Transverse colon (tissue), 4 donors: ENCODE measurements at regions not wholly inside any gene's neighbourhood (a gene's known extent, or its start where the extent isn't known, plus 50 kb on each side); places are given as distances from the start of the nearest gene placed in this dataset.

ENCODE experiments used
- DNase-seq: peaks from one replicate; pipeline ENCODE4 v3.0.0-alpha.2; 2019
- H3K27ac ChIP-seq, 4 donors: fragments of 200-600 bp; sonication (generic); 2 replicates each; pipeline ENCODE4 v1.5.1; 2016 to 2018; ENCODE audit warnings: inconsistent platforms in 4 of 4
- H3K27me3 ChIP-seq: fragments of 200-600 bp; sonication (generic); 2 replicates; pipeline ENCODE4 v1.5.1; 2017; ENCODE audit warnings: inconsistent platforms
- H3K36me3 ChIP-seq, 4 donors: fragments of 200-600 bp; sonication (generic); 2 replicates each; pipeline ENCODE4 v1.5.1; 2017 to 2019; ENCODE audit warnings: inconsistent platforms in 4 of 4
- H3K4me1 ChIP-seq, 4 donors: fragments of 200-600 bp; sonication (generic); 2 replicates each; pipeline ENCODE4 v1.5.1; 2017 to 2020; ENCODE audit warnings: inconsistent platforms in 4 of 4
- H3K4me3 ChIP-seq, 4 donors: fragments of 200-600 bp; sonication (generic); 1 replicate in 1 of 4; 2 replicates in 3 of 4; pipeline versions ENCODE4 v1.5.1 to v1.6.1; 2017 to 2019; ENCODE audit warnings: inconsistent platforms in 4 of 4
- H3K9me3 ChIP-seq, 2 donors: fragments of 200-600 bp; sonication (generic); 2 replicates each; pipeline ENCODE4 v1.5.1; 2017 to 2019; ENCODE audit warnings: inconsistent platforms in 2 of 2
- EP300 ChIP-seq: sonication (generic); formaldehyde crosslinking; IDR thresholded peaks from one replicate; pipeline ENCODE4 v1.6.1; 2017; ENCODE audit warnings: antibody characterized with exemption, low read depth
- POLR2A ChIP-seq: fragments of 450-650 bp; IDR thresholded peaks from one replicate; pipeline ENCODE4 v1.6.1; 2016; ENCODE audit warnings: antibody characterized with exemption, mild to moderate bottlenecking, moderate library complexity
- POLR2AphosphoS5 ChIP-seq, 3 donors: sonication (generic); formaldehyde crosslinking; IDR thresholded peaks; one replicate each; pipeline ENCODE4 v1.6.1; 2016; ENCODE audit warnings: antibody characterized with exemption in 3 of 3
- WGBS, 2 donors: methylation state at CpG; one replicate each; pipeline ENCODE4 v1.1.5; 2018; ENCODE audit warnings: low coverage in 1 of 2; 5-methylcytosine and 5-hydroxymethylcytosine counted together
- in situ Hi-C, 4 donors: fragments of 200-750 bp; cut with MboI; loops; one replicate each; pipeline versions ENCODE4 v1.15.0 to v1.15.1; 2017; ENCODE audit warnings: low sequenced_read_pairs in 3 of 4, low pct_ligation_motif_present in 1 of 4, low pct_unique_long_range_greater_than_20kb in 1 of 4
- intact Hi-C: fragments of 100-400 bp; cut with DNase I; formaldehyde crosslinking; loops from one replicate; pipeline ENCODE4 v1.15.1; 2023; ENCODE audit warnings: low total_unique reads
- TF ChIP-seq, protein P1 (sequence below), 5 experiments: fragments of 200-600 bp in 3 of 5; fragments of 450-650 bp in 2 of 5; sonication (generic) in 3 of 5; IDR thresholded peaks; 1 replicate in 2 of 5; 2 replicates in 3 of 5; pipeline ENCODE4 v1.5.1; 2016 to 2017; ENCODE audit warnings: antibody characterized with exemption in 5 of 5, inconsistent platforms in 3 of 5, mild to moderate bottlenecking in 2 of 5, moderate library complexity in 1 of 5

GRCh38 chr5:118371973-118372831, 616.1 kb downstream of the DTWD2 start:
- Histone ChIP-seq H3K27me3 (no peaks in the 10 kb centered on the region), H3K27ac (no peak overlapping the region), H3K4me1 (no peaks in the 10 kb centered on the region), H3K9me3 (no peaks in the 10 kb centered on the region), H3K36me3 (no peaks in the 10 kb centered on the region), H3K4me3 (no peak overlapping the region)
- intact Hi-C loops (no loop called here), in situ Hi-C loops (no loop called here)
- DNase-seq, result no peak
- TF ChIP-seq POLR2A (no peak), EP300 (no peak), POLR2AphosphoS5 (IDR thresholded peaks at IDR 0.05) (no peak)
- TF ChIP-seq, protein P1, sequence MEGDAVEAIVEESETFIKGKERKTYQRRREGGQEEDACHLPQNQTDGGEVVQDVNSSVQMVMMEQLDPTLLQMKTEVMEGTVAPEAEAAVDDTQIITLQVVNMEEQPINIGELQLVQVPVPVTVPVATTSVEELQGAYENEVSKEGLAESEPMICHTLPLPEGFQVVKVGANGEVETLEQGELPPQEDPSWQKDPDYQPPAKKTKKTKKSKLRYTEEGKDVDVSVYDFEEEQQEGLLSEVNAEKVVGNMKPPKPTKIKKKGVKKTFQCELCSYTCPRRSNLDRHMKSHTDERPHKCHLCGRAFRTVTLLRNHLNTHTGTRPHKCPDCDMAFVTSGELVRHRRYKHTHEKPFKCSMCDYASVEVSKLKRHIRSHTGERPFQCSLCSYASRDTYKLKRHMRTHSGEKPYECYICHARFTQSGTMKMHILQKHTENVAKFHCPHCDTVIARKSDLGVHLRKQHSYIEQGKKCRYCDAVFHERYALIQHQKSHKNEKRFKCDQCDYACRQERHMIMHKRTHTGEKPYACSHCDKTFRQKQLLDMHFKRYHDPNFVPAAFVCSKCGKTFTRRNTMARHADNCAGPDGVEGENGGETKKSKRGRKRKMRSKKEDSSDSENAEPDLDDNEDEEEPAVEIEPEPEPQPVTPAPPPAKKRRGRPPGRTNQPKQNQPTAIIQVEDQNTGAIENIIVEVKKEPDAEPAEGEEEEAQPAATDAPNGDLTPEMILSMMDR (IDR thresholded peaks at IDR 0.05), result no peak
- WGBS, 2 donors, result 60 to 66% methylated on average over 3 of the region's 3 CpGs

- intact Hi-C loops (no loop called here), in situ Hi-C loops (no loop called here)
- Histone ChIP-seq H3K4me1 (no peaks in the 10 kb centered on the region), H3K4me3 (no peak overlapping the region), H3K9me3 (no peaks in the 10 kb centered on the region), H3K27ac (no peak overlapping the region), H3K36me3 (no peaks in the 10 kb centered on the region), H3K27me3 (no peaks in the 10 kb centered on the region)
- DNase-seq, result no peak
- TF ChIP-seq POLR2A, result no peak
- no peak for TF ChIP-seq EP300
- TF ChIP-seq, protein P1 (IDR thresholded peaks at IDR 0.05), result no peak
- no peak for TF ChIP-seq POLR2AphosphoS5 (IDR thresholded peaks at IDR 0.05)
- WGBS, 2 donors, result 83 to 86% methylated on average over 3 of the region's 3 CpGs
These were observed 621.9 kb downstream of the DTWD2 start for GRCh38 chr5:118366429-118366828.

DNA sequence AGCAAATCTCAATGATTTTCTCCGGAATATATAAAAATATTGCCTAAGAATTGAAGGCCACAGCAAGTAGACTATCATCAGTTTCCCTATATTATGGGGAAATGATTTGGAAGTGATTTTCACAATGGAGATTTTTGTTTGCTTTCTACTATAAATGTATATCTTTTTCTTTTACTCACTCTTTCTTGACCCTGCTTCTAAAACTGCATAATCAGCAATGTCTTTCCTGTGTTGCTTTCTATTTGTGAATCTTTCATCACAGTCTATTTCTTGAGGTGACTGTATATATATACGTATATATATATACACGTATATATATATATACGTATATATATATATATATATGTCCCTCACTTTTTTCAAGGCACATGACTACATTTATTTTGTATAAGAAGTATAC, 622.6 kb downstream of the DTWD2 start:
- in situ Hi-C loops (no loop called here), intact Hi-C loops (no loop called here)
- Histone ChIP-seq H3K4me3 (no peak overlapping the region), H3K36me3 (no peaks in the 10 kb centered on the region), H3K27me3 (no peaks in the 10 kb centered on the region), H3K27ac (no peak overlapping the region), H3K9me3 (no peaks in the 10 kb centered on the region), H3K4me1 (no peaks in the 10 kb centered on the region)
- TF ChIP-seq, protein P1 (IDR thresholded peaks at IDR 0.05), result no peak
- WGBS, 2 donors, result 79 to 80% methylated on average over 4 of the region's 4 CpGs
- DNase-seq, result no peak

GRCh38 chr5:118354797-118355196, 633.5 kb downstream of the DTWD2 start:
- DNase-seq, result no peak
- intact Hi-C loops, result no loop called here
- no peaks in the 10 kb centered on the region for H3K36me3 ChIP-seq
- TF ChIP-seq, protein P1 (IDR thresholded peaks at IDR 0.05), result no peak
- no peak for TF ChIP-seq POLR2A
- TF ChIP-seq EP300, result no peak
- TF ChIP-seq POLR2AphosphoS5 (IDR thresholded peaks at IDR 0.05), result no peak
- H3K9me3 ChIP-seq, result no peaks in the 10 kb centered on the region
- no peak overlapping the region for H3K4me3 ChIP-seq
- in situ Hi-C loops, result no loop called here
- H3K4me1 ChIP-seq, result no peaks in the 10 kb centered on the region
- H3K27ac ChIP-seq, result no peak overlapping the region
- no peaks in the 10 kb centered on the region for H3K27me3 ChIP-seq
